K562 (cell line): ENCODE measurements at regions not wholly inside any gene's neighbourhood (a gene's known extent, or its start where the extent isn't known, plus 50 kb on each side); places are given as distances from the start of the nearest gene placed in this dataset.

Experiments used
- CBX8 ChIP-seq: fragments of 200-600 bp; sonication (generic); IDR thresholded peaks from 2 replicates; pipeline ENCODE4 v1.6.1; 2012; ENCODE audit warnings: borderline replicate concordance, mixed run types, low read depth, mild to moderate bottlenecking, moderate library complexity, mixed read lengths, low read length, control low read depth, inconsistent platforms; ENCODE audit not compliant: poor library complexity, severe bottlenecking; ENCODE audit errors: extremely low read depth
- CTCF ChIP-seq, 3 experiments: IDR thresholded peaks in 2 of 3; conservative IDR thresholded peaks in 1 of 3; 2 replicates each; pipeline ENCODE4 v1.5.1; 2011 to 2012; ENCODE audit warnings: low read length in 3 of 3, mild to moderate bottlenecking in 3 of 3, control low read depth in 2 of 3, improper control_type of control experiment in 1 of 3, inconsistent platforms in 1 of 3, low read depth in 1 of 3, mixed read lengths in 1 of 3, moderate library complexity in 1 of 3; ENCODE audit not compliant: insufficient read depth in 2 of 3
- DEAF1 ChIP-seq: fragments of 450-650 bp; formaldehyde crosslinking; IDR thresholded peaks from 2 replicates; pipeline ENCODE4 v1.4.0; 2020; ENCODE audit warnings: mild to moderate bottlenecking, moderate library complexity
- HCFC1 ChIP-seq: IDR thresholded peaks from 2 replicates; pipeline ENCODE4 v1.6.1; 2012; ENCODE audit warnings: low read depth, low read length, improper control_type of control experiment
- LEF1 ChIP-seq: fragments of 450-650 bp; IDR thresholded peaks from 2 replicates; pipeline ENCODE4 v1.6.1; 2016; ENCODE audit warnings: mild to moderate bottlenecking
- MLLT1 ChIP-seq, 2 experiments: fragments of 450-650 bp; IDR thresholded peaks; 2 replicates each; pipeline ENCODE4 v1.6.1; 2016
- NFRKB ChIP-seq: fragments of 450-650 bp; IDR thresholded peaks from 2 replicates; pipeline ENCODE4 v1.6.1; 2016; ENCODE audit warnings: low read depth
- PML ChIP-seq: IDR thresholded peaks from 2 replicates; pipeline ENCODE4 v1.6.1; 2012; ENCODE audit warnings: low read length, inconsistent platforms
- POLR2G ChIP-seq: fragments of 200-400 bp; formaldehyde crosslinking; IDR thresholded peaks from 2 replicates; pipeline ENCODE4 v1.6.1; 2017; ENCODE audit warnings: low read depth, mild to moderate bottlenecking, antibody characterized with exemption, low read length, moderate library complexity
- ZNF175 ChIP-seq: fragments of 200-800 bp; sonication (Bioruptor generic); IDR thresholded peaks from 2 replicates; pipeline ENCODE4 v1.6.1; 2016; ENCODE audit warnings: low read depth, mild to moderate bottlenecking, missing genetic modification characterization, missing compliant biosample characterization
- ZNF212 ChIP-seq: fragments of 450-650 bp; formaldehyde crosslinking; IDR thresholded peaks from 2 replicates; pipeline ENCODE4 v1.4.0; 2020; ENCODE audit warnings: mild to moderate bottlenecking

GRCh38 chr7:25541877-25542276, 313.6 kb upstream of the NPVF start:
- TF ChIP-seq ZNF212 (CRISPR knock-in tag) = no peak
- TF ChIP-seq MLLT1 (IDR thresholded peaks at IDR 0.05) = no peak
- TF ChIP-seq CTCF (IDR thresholded peaks at IDR 0.05 in 2 of 3, conservative IDR thresholded peaks at IDR 0.05 in 1 of 3; ENCODE audit: insufficient read depth in 2 of 3, low read depth in 1 of 3, low read length in 3 of 3) = no peak
- TF ChIP-seq NFRKB = no peak
- TF ChIP-seq LEF1 = no peak
- TF ChIP-seq DEAF1 (CRISPR knock-in tag) = no peak
- TF ChIP-seq CBX8 = no peak
- TF ChIP-seq POLR2G = no peak
- no peak for TF ChIP-seq PML
- TF ChIP-seq HCFC1 = no peak
- no peak for TF ChIP-seq ZNF175 (CRISPR knock-in tag)
